Motor neuron (in vitro differentiated cells): ENCODE measurements at regions not wholly inside any gene's neighbourhood (a gene's known extent, or its start where the extent isn't known, plus 50 kb on each side); places are given as distances from the start of the nearest gene placed in this dataset.

Source experiments
- ATAC-seq, 8 experiments: fragments of 200-7000 bp; cut with Tn5 transposase; replicated peaks in 6 of 8; 2 replicates each; pipeline ENCODE4 v1.8.0; 2021; ENCODE audit warnings: mild to moderate bottlenecking in 8 of 8, moderate library complexity in 8 of 8
- H3K27ac ChIP-seq, 2 donors: fragments of 250-450 bp; sonication (Bioruptor Pico); 2 replicates each; pipeline ENCODE4 v1.9.0; 2021; ENCODE audit warnings: antibody characterized with exemption in 2 of 2, mild to moderate bottlenecking in 2 of 2, moderate library complexity in 1 of 2
- H3K4me1 ChIP-seq, 2 donors: fragments of 250-450 bp; sonication (Bioruptor Pico); replicated peaks in 1 of 2; 2 replicates each; pipeline ENCODE4 v1.6.1; 2021; ENCODE audit warnings: antibody characterized with exemption in 2 of 2, mild to moderate bottlenecking in 2 of 2, moderate library complexity in 1 of 2
- H3K4me3 ChIP-seq, 5 donors: fragments of 250-450 bp; sonication (Bioruptor Pico); 2 replicates each; pipeline ENCODE4 v1.9.0; 2021; ENCODE audit warnings: antibody characterized with exemption in 5 of 5, mild to moderate bottlenecking in 5 of 5, moderate library complexity in 4 of 5
- WGBS, 10 experiments: fragments of 450-650 bp; shearing (Covaris generic); methylation state at CpG; one replicate each; pipeline ENCODE4 v1.0.0; 2022; 5-methylcytosine and 5-hydroxymethylcytosine counted together
- in situ Hi-C, 9 experiments: fragments of 400-800 bp; cut with MboI; loops; one replicate each; pipeline ENCODE4 v1.15.0; 2021; ENCODE audit warnings: low sequenced_read_pairs in 9 of 9, low pct_unique_long_range_greater_than_20kb in 2 of 9; ENCODE audit not compliant: unreplicated experiment in 9 of 9

GRCh38 chr5:56282951-56283350 is 49.8 kb upstream of the ANKRD55 start:
- ATAC-seq, result no peak
- H3K27ac ChIP-seq, result no peak overlapping the region
- in situ Hi-C loops, result no loop called here
- no peak overlapping the region for H3K4me3 ChIP-seq
- peaks cover 0 to 7% of the 10 kb centered on the region in 2 donors for H3K4me1 ChIP-seq
- 40 to 75% (median 63%) methylated on average over 1 to 2 of the region's 2 CpGs; no CpG with 5 or more reads in 3 of the 10 experiments for WGBS, 10 experiments
